GM12875 (cell line): ENCODE measurements at regions not wholly inside any gene's neighbourhood (a gene's known extent, or its start where the extent isn't known, plus 50 kb on each side); places are given as distances from the start of the nearest gene placed in this dataset.

Source experiments
- H3K4me3 ChIP-seq: one replicate; pipeline ENCODE4 v1.5.1; 2011; ENCODE audit warnings: low read depth, low read length, control low read depth
- CTCF ChIP-seq: IDR thresholded peaks from 2 replicates; pipeline ENCODE4 v1.5.1; 2011; ENCODE audit warnings: low read depth, mild to moderate bottlenecking, control low read depth, inconsistent platforms, low read length, moderate library complexity, borderline replicate concordance; ENCODE audit not compliant: insufficient read depth

- no peak overlapping the region for H3K4me3 ChIP-seq
- no peak for TF ChIP-seq CTCF
Measured at GRCh38 chr5:96090215-96090614, 128.6 kb upstream of the ELL2 start.

GRCh38 chr5:96088706-96089498 is 127.3 kb upstream of the ELL2 start:
- no peak overlapping the region for H3K4me3 ChIP-seq
- no peak for TF ChIP-seq CTCF

- no peak for TF ChIP-seq CTCF
- no peak overlapping the region for H3K4me3 ChIP-seq
Measured at GRCh38 chr5:96087939-96088338, 126.3 kb upstream of the ELL2 start.

- TF ChIP-seq CTCF: no peak
- no peak overlapping the region for H3K4me3 ChIP-seq
Measured at GRCh38 chr5:96084874-96085506, 123.3 kb upstream of the ELL2 start.

GRCh38 chr5:96083361-96083881 is 121.8 kb upstream of the ELL2 start:
- TF ChIP-seq CTCF: no peak
- no peak overlapping the region for H3K4me3 ChIP-seq

- no peak for TF ChIP-seq CTCF
Measured at GRCh38 chr5:96081276-96081858, 119.7 kb upstream of the ELL2 start.

More at GRCh38 chr5:96081276-96081858, 119.7 kb upstream of the ELL2 start:
- no peak overlapping the region for H3K4me3 ChIP-seq
